Body of pancreas (tissue), 4 donors: ENCODE measurements at regions not wholly inside any gene's neighbourhood (a gene's known extent, or its start where the extent isn't known, plus 50 kb on each side); places are given as distances from the start of the nearest gene placed in this dataset.

Experiments
- POLR2A ChIP-seq, 3 donors: fragments of 450-650 bp; IDR thresholded peaks; one replicate each; pipeline ENCODE4 v1.6.1; 2016; ENCODE audit warnings: antibody characterized with exemption in 3 of 3, mild to moderate bottlenecking in 2 of 3
- TF ChIP-seq, protein P1 (sequence below), 7 experiments: fragments of 450-650 bp in 4 of 7; fragments of 200-600 bp in 3 of 7; sonication (generic) in 3 of 7; IDR thresholded peaks; one replicate each; pipeline ENCODE4 v1.5.1; 2016 to 2019; ENCODE audit warnings: antibody characterized with exemption in 7 of 7

DNA sequence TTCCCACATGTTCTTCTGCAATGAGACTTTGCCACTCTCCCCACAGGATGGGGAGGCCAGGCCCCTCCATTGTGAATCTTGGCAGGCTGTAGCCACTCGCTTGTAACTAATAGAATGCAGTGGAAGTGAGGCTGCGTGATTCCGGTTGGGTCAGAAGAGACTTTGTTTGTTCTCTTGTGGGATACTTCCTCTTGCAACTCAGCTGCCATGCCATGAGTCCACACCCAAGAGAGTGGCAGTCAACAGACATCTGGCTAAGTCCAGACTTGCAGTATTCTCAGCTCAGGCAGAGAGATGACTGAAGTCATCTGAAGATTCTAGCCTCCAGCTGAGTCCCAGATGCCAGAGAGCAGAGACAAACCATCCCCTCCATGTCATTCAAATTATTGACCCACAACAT, 153.4 kb upstream of the GDF10 start:
- TF ChIP-seq POLR2A (IDR thresholded peaks at IDR 0.05): no peak
- TF ChIP-seq, protein P1, sequence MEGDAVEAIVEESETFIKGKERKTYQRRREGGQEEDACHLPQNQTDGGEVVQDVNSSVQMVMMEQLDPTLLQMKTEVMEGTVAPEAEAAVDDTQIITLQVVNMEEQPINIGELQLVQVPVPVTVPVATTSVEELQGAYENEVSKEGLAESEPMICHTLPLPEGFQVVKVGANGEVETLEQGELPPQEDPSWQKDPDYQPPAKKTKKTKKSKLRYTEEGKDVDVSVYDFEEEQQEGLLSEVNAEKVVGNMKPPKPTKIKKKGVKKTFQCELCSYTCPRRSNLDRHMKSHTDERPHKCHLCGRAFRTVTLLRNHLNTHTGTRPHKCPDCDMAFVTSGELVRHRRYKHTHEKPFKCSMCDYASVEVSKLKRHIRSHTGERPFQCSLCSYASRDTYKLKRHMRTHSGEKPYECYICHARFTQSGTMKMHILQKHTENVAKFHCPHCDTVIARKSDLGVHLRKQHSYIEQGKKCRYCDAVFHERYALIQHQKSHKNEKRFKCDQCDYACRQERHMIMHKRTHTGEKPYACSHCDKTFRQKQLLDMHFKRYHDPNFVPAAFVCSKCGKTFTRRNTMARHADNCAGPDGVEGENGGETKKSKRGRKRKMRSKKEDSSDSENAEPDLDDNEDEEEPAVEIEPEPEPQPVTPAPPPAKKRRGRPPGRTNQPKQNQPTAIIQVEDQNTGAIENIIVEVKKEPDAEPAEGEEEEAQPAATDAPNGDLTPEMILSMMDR (IDR thresholded peaks at IDR 0.05): no peak
